ENCODE measurements at regions not wholly inside any gene's neighbourhood (a gene's known extent, or its start where the extent isn't known, plus 50 kb on each side); places are given as distances from the start of the nearest gene placed in this dataset.
A peak's percentile ranks its signal among the peaks of the same experiment; 100 is the strongest.
"Not testable (repeated sequence)": the region's sequence is repeated elsewhere in the genome, so short reads cannot be mapped to it uniquely, and the experiment has no call there.

DNA sequence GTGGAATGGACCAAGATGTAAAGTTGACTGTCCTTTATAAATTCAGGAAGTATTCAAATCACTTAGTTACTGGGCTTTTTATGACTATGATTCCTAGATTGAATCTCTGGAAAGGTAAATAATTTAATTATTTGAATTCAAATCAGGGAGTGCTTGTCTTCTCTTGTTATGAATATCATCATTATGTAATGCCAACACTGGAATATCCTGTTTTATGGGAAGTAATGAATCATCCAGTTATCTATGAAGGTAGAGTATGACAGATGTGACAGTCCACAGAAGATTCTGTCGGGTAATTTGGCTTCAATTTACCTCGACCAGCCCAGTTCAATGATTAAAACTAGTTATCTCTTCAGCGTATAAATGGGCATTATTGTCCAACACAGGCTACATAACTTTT, 141.0 kb upstream of the NUDT12 start:
- DNase-seq: no peak

DNA sequence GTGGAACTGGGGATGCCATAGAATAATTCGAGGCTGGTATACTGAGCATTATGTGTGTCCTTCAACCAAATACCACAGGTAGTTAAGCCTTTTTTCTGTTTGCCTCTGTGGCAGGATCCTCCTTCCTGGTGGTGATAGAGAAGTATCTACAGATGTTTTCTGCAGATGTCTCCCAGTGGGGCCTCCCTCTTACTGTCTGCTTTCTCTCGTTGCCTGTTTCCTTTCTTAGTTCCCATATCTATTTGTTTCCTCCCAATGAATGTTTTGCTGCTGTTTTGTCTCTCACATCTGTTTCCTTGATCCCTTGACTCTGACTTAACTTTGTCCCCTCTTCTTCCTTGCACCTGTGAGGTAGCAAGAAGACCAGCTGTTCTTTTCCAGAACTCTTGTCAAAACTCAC, 130.9 kb upstream of the NUDT12 start:
- no peak for DNase-seq

DNA sequence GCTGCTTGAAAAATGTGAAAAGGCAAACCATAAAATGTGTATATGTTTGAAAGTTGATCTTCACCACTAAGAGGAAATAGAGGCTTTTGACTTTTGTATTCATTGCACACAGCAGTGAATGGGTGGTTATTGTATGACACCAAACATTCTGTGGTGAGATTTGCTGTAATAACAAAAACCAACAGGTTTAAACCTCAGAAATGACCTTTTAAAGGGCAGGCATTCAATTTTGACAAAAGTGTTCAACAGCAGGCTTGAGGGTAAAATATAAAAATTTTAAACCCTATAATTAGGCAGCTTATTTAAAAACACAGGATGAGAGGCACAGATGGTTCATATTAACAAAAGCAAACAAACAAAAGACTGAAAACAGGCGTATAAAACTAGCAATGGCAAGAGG, 128.1 kb upstream of the NUDT12 start:
- DNase-seq: no peak

DNA sequence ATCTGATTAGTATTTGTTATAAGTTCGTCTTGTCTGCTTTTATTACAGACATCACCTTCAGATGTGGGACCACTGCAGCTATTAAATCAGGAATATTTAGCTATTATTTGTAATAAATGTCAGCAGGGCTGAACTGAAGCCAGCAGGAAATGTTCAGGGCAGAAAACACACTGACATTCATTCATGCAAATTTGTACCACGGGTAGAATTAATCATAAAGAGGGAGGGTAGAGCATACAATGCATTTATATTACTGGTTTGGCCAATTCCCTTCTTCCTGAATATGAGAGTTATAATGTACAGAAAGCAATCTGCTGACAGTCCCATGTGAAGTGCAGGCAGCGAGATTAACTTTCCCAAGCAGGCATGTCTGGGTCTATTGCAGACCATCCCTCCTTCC, 117.3 kb upstream of the NUDT12 start:
- no peak for DNase-seq

DNA sequence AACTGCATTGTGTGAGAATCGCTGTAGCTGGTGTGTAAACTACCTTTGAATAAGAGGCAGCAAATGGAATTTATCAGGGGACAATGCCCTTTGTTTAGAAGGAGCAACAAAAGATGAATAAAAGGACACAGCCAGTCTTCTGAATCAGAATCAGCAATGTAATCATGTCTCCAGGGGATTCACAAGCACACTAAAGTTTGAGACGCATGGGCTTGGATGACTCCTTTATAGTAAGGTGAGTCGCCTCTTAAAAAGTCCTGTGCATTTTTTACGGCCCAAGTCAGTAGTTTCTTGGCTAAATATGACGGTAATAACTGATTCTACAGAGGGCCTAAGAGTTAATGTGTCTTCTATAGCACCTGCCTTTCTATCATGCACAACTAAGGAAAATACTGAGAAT, 113.6 kb upstream of the NUDT12 start:
- DNase-seq: not testable (repeated sequence)

DNA sequence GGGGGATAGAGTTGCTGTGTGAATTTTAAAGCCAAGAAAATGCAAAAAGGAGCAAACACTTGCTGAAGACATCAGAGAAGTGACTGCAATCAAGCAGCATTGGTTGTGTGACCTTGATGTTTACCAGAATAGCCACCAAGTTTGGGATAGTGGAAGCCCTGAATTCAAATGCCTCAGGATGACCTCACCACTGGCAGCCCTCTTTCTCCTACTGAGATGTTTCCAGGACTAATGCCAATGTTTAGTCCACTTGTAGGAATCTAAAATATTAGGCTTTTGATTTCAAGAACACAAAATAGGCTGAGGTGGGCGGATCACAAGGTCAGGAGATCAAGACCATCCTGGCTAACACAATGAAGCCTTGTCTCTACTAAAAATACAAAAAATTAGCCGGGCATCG, 112.2 kb upstream of the NUDT12 start:
- no peak for DNase-seq

DNA sequence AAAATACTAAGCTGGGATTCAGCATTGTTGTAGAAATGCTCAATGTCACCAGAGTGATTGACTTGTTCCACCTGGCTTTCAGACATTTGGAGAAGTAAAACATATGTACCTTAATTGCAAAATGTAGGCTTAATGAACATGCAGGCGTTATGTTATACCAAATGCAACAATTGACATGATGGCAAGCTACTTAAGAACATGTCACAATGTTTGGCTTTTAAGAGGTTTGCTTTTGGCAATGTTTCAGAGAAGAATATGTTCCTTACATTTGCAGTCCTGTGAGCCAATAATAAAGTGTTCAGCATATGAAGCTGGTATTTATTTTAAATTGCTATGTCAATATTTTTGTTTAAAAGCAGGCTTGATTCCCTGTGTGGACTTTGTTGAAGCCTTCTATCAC, 111.7 kb upstream of the NUDT12 start:
- peak; percentile 74 for DNase-seq

DNA sequence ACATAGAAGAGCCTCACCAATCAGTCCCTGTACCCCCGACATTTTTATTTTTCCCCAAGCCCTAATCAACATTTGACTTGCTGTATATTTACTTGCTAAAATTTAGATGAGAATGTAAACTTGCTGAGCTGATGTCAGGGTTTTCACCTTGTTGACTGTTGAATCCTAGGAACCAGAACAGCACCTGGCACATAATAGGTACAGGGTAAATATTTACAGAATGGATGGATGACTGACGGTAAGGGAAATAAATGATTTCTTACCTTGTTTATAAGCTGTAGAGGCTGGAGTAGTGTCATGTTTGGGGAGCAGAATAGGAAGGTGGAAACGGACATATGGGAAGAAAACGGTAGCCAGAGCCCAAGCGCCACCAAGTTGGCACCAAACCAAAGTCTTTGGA, 107.0 kb upstream of the NUDT12 start:
- peak; percentile 95 for DNase-seq

DNA sequence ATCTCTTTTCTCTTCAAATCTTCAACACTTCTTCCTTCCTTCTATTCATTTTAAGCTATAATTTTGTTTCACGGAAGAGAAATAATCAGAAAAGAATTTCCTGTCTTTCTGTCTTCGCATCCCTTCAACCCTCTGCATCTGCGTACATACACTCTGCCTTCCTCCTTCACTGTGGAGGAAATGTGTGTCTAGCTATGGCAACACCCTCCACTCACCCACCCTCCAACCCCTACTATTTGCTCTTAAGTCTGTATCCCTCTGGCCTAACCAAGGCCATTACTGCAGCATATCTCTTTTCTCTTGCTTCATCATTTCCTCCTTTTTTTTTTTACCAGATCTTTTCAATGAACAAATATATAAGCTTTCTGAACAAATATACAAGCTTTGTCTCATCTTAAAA, 105.7 kb upstream of the NUDT12 start:
- DNase-seq: peak; percentile 36

DNA sequence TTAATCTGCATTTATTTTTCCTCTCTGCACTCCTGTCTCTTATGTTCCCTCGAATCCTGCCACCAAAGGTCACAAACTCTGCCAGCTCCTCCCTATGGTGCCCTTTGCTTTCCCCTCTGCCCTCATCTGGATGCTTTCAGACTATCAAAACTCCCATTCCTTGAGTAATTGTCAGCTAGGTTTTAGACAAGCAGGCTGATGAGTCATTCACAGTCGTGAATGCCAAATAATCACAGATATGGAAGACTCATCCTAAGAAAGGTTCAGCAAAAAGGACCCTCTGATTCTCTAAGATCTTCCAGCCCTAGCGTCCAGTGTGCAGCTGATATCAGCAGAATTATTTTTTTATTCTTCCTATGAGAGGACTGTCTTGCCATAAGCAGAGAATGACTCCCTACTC, 104.5 kb upstream of the NUDT12 start:
- no peak for DNase-seq

DNA sequence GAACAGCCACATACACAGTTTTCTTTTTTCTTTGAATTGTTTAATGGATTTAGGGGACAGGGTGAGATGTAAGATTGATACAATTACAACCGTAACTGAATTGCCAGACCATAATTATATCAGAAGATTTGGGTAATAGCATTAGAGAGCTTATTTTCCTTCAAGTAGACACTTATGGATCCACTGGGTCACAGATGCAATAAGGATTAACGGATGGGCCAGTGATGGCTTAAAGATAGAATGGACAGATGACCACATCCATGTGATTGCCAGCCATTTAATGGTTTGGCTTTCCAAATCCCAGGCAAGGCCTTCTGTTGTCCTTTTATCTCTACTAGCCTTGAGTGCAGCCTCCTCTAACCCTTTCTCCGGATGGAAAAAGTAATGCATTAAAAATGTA, 94.7 kb upstream of the NUDT12 start:
- no peak for DNase-seq

DNA sequence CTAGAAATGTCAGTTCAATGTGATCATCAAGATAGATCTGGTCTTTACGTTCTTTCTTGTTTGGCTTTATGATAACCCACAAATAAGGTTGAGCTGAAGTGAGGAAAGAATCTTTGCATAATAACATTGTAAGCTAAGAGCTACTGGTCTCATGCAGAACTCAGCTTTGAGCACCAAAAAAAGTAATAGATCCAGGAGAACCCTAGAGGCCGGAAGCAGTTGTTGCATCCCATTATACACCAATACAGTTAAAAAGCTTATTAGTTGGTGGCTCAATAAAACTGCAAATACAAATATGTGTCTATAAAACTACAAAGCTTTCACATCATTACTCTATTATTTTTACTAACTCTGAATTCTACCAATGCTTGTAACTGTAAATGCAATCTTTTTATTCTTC, 85.5 kb upstream of the NUDT12 start:
- DNase-seq: no peak

DNA sequence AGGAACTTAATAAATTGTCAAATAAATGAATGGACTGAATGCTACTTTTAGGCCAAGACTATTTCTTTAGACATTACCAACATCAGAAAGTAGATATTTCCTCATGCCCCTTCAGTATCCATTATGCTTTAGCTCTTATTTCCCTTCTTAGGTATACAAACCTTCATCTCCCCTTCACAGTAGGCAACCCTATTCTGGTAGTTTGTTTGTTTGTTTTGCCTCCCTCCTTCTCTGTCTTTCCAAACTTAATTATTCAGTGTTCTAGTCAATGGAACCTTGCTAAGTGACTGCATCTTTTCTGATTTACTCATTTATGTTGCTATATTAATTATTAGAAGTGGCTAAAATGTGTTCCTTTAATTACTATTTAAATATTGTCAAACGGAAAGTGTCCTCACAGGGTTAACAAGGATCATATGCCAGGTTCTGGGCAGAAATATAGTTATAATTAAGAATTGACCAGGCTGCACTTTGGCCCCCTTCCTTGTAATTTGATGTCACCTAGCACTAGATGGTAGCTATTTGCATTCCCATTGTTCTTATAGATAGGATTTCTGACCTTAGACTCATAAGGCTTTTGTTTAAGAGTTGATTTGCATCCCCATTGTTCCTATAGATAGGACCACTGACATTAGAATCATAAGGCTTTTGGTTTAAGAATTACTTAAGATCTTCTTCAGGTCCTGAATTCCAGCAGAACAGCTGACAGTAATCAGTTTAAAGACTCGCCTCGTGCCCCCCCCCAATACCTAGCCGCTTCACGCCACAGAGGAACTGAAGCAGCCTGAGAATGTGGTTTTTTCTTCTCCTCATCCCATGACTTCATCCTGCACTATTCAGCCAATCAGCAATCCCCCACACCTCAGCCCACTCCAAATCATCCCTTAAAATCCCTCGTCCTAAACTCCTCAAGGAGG, 84.4 kb upstream of the NUDT12 start:
- peak; percentile 16 for DNase-seq

DNA sequence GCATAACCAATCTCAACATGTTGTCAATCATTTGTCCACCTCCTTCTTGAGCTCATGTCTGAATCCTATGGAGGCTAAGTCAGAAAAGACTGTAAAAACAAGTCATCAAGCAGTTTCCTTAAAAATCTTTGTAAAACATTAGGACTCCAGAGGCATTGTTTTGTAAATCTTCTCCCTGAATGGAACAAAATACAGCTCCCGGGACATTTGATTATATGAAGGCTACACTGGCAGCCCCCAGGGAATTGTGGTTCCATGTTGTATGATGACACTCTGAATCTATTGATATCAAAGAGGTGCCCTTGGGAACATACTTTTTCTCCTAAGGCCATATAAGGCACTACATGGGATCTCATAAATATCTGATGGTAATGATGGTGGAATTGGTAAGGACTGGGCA, 83.2 kb upstream of the NUDT12 start:
- no peak for DNase-seq

DNA sequence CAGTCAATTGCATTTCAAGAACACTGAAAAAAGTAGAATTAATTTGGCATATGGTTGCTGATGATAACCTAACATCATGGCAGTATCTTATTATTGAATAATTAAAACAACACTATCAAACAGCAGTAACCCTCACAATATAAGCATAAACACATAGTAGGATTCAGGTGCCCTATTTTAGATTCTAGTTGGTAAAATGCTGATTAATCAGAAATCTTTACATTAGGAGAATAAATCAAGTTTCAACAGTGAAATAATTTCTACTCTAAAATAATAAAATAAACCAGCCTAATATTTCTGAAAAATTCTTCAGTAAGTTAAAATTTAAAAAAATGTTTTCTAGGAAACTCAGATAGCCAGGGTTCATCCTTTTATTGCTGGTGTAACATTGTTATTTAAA, 76.4 kb upstream of the NUDT12 start:
- no peak for DNase-seq

DNA sequence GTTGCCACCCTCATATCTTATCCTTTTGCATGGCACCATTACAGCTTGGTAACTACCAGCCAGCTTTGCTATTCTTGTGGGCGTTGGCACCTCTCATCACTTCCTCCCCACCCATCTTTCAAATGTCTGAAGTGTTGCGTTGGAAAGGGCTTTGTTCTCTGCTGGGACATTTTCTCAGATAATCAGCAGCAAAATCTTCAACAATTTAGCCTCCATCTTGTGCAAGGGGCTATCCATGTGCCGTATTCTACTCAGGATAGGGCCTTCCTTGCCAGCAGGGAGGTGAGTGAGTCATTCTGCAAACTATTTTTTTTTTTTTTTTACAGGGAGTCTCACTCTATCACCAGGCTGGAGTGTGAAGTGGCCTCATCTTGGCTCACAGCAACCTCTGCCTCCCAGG, 62.1 kb upstream of the NUDT12 start:
- no peak for DNase-seq

DNA sequence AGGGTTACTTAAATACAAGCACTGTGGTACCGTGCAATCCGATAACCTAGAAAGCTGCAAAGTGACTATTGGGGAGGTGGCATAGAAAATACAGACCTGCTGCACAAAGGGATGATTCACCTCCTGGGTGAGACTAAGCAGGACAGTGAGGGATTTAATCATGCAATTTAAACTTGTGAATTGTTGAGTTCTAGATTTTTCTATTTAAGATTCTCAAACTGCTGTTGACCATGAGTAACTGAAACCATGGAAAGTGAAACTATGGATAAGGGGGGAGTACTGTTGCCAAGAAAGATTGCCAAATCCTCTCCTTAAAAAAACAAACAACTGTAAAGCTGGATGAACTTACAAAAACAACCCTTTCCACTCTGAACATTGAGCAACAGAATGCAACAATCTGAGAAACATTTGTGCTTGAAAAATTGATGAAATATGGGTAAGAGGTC, 61.5 kb upstream of the NUDT12 start:
- no peak for DNase-seq

DNA sequence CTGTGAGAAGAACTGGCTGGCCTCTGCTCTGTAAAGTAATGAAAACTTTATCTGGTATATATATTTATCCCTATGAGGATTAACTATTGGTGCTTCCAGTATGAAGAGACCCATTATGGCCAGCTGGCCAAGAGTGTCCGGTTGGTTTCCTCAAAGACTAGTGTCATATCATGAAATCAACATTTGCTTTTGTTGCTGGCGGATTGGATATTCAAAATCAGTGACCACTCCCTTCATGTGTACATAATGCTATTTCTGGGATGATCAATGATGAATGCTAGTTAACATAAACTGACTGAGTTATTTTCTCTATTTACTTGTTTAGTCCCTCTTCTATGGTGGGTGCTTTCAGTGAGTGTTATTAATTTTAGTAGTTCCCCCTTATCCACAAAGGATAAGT, 60.8 kb upstream of the NUDT12 start:
- no peak for DNase-seq

DNA sequence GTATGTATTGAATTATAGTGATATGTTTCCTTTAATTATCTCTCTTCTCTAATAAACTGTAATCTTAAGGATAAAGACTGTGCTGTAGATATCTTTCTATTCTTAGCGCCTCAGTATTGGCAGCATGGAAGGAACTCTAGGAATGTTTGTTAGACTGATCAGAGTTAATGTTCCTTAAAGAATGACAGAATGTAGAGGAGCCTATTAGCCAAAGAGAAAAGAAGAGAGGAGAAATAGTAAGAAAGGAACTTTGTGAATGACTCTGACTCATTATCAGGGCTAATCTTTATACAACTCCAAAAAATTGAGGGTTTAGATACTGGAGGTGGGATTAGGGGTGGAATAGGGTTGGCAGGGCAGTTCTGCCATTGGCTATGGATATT, 59.0 kb upstream of the NUDT12 start:
- no peak for DNase-seq

DNA sequence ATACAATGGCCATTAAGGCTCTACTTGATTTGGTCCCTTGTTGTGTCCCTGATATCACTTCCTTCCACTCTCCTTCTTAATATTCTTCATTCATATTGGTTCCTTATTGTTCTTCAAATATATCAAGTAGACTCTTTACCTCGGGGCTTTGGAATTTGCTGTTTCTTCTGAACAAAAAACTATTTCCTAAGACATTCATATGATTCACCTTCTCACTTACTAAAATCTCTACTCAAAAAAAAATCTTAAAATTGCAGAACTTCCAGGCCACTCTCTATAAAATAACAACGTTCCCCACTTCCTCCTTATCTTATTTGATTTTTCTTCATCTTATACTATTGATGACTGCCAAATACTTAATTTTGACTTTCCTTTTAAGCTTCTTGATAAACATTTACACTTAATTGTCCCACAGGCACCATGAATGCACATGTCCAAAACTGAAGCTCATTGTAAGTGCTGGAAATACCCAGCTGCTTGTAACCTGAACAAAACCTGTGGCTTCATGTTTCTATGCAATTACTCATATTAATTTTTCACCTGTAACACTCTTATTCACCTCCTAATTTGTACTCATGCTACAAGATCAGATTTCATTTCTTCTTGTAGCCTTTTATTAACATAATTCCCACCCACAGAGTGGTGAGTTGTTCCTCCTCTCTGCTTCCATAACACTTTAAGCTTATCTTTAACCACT, 58.4 kb upstream of the NUDT12 start:
- no peak for DNase-seq

DNA sequence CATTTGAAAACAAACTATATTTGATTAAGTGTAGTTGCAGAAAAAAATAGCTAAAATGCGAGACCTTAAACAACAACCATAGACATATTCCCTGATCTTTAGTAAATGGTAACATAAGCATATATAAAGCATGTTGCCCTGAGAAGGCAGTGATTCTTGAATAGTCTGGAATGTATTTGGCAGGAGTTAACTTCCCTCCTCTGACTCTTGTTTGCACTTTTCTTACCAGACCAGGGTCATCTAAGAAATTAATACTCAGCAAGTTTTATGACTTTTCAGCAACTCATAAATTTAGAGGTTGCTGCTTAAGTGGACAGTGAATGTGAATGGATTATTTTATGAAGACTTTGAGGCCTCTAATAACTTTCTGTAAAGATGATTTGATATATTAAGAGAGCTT, 55.3 kb upstream of the NUDT12 start:
- no peak for DNase-seq

DNA sequence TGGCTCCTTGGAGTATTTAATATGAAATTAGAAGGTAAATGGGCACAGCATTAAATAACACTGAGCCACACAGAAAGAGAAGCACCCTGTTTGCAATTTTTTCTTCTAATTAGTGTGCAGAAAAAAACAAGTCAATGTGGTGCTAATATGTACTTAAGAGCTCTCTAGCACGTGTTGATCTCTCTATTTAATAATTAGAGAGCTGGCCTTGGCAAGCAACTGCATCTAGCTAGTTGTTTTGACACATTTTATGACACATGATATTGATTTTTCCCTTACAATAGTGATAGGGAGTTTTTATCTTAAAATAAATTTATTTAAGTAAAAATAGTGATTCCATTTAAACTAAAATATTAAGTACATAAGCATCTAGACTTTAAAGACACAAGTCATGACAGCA, 54.5 kb upstream of the NUDT12 start:
- no peak for DNase-seq

DNA sequence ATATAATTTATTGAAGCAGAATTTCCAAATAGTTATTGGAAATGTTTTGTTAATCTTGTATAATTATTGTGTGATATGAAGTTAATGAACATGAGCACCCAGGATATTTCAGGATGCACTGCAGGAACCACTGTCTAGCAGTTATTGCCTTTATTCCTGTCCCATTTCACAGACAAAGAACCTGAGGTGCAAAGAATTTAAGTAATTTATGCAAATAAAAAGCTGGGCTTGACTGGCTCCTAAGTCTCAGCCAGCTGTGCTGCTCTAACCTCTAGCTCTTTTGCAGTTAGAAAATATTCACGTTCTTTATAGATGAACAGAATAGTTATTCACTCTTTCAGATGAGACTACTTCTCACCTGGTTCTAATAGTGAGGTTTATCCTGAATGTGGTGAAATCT, 50.0 kb upstream of the NUDT12 start:
- DNase-seq: no peak

All from NCI-H510A treated with DMSO at 0.1 percent for 48 hours (cell line).